Left cardiac atrium (tissue), 4 donors: ENCODE measurements at regions not wholly inside any gene's neighbourhood (a gene's known extent, or its start where the extent isn't known, plus 50 kb on each side); places are given as distances from the start of the nearest gene placed in this dataset.

Experiments
- ATAC-seq, 2 donors: fragments of 200-7000 bp; cut with Tn5 transposase; one replicate each; pipeline ENCODE4 v1.9.1; 2020; ENCODE audit warnings: mild to moderate bottlenecking in 2 of 2, moderate library complexity in 2 of 2
- DNase-seq: peaks from one replicate; pipeline ENCODE4 v3.0.0-alpha.2; 2020
- intact Hi-C, 2 donors: fragments of 100-400 bp; cut with DNase I; formaldehyde crosslinking; loops; one replicate each; pipeline versions ENCODE4 v1.14.1 to v1.15.1; 2022 to 2023
- donor health status: DM: no; HTN: yes; CAD: no.
- donor health status: DM: no; HTN: yes; CAD: no; lungs with severe emphysema.
- donor health status: DM: yes; HTN: yes; CAD: no.
- donor health status: Dilated cardiomyopathy.

GRCh38 chr4:160772668-160773067 lies 1391.1 kb downstream of the FSTL5 start:
- ATAC-seq (no peak), DNase-seq (no peak)
- intact Hi-C loops: no loop called here

DNA sequence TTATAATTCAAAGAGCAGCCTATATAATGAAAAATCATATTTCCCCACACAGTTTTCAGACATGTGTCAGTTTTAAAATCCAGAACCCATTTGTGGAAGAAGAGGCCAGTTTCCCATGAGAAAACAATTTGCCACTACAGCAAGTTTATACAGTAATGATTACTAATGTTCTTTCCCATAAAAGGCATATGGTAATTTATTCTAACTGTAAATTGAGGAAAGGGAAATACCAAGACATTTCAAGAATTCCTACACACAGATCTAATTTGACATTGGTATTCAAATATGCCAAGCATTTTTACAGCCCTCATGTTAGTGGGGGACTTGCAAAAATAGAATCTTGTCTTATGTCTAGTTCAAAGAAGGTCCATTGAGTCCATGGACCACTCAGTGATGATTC lies 1368.6 kb downstream of the FSTL5 start:
- DNase-seq (no peak), ATAC-seq (no peak)
- intact Hi-C loops: no loop called here

- ATAC-seq: no peak
- DNase-seq: no peak
- intact Hi-C loops: no loop called here
These were observed 1355.6 kb downstream of the FSTL5 start for GRCh38 chr4:160808174-160808573.

GRCh38 chr4:160809576-160809975 lies 1354.2 kb downstream of the FSTL5 start:
- no peak for DNase-seq
- ATAC-seq: no peak
- intact Hi-C loops: no loop called here

DNA sequence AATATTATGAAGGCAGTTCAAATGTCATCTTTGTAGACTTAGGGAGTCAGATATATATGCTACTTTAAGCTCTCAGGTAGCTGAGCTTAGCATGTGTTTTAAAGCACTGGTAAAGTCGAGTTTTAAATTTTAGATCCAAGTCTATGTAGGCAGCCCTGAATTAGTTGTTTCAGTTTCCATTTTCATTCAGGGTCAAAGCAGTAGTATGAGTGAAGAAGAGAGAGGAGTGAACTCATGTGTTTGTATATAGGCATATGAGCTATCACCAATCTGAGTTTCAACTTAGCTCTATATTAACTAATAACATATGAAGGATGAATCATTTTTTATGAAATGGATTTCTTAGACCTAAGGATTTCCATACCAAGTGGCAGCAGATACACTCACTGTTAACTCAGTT lies 1353.4 kb downstream of the FSTL5 start:
- DNase-seq: no peak
- ATAC-seq: no peak
- intact Hi-C loops: no loop called here

DNA sequence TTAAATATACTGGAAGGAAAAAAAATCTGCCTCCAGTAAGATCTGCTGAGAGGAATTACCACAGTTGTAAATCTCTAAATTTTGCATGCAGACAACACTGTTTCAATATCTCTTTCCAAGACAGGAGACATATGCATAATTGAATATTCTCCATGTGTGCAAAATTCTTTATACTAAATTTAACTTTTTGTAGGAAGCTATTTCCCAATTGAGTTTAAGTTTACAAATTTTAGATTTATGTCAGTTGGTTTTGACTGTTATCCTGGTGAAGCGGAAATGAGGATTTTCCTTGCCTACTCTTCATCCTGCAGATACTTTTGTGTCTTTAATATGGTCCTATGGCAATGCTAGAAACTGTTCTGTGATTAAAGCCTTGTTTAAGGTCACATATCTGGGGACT lies 1352.9 kb downstream of the FSTL5 start:
- no peak for ATAC-seq
- intact Hi-C loops: no loop called here
- DNase-seq: no peak

DNA sequence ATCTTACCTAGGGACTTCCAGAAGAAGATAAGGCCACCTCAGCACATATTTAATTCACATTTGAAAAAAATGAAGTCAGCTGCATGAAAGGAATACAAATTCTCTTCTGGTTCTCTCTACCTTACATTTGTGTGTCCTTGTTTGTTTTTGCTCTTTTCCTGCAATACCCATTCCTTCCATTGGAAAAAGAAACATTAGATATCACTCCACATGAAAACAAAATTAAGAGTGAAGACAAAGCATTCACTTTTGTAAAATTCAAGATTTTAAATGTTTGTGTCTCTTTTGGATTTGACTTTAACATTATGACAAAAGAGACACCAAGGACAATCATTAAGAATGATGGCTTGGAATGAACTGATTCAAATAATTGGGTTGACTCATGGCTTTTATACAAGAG lies 1351.8 kb downstream of the FSTL5 start:
- intact Hi-C loops: no loop called here
- ATAC-seq (no peak), DNase-seq (no peak)

DNA sequence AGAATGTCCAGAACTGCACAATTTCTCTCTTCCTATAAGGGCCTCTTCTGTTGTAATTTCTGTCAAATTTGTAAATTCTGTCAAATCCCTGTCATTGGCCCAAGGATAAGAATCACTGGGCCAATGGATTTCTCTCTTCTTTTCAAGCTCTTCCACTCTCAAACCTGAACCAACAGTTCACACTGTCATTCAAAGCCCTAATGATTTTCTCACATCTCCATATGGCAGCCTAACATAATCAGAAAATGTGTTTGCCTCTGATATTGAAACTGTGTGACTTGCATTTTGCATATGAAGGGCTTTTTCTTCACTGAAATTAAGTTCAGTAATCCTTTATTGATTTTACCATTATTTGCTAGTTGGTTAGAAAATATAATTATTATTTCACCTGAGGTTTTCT lies 1349.1 kb downstream of the FSTL5 start:
- no peak for DNase-seq
- intact Hi-C loops: no loop called here
- no peak for ATAC-seq

- intact Hi-C loops: no loop called here
- ATAC-seq (no peak), DNase-seq (no peak)
These were observed 1345.2 kb downstream of the FSTL5 start for GRCh38 chr4:160818571-160818970.

DNA sequence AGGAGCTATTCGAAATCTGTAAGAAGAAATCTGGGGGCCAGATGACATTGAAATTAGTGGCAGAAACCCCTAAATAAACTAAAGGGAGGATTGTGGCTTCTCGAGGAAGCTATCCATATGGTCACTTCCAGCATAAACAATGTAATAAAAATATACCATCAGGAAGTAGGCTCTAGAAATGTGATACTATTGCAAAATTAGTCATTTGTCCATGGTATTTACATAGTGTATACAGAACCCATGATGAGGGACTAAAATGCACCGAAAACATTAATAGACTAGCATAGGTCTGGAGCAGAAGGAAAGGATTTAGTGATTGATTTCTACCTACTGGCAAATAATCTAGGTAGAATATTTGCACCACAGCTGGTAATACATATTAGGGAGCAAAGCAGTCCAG lies 1344.0 kb downstream of the FSTL5 start:
- DNase-seq (no peak), ATAC-seq (no peak)
- intact Hi-C loops: no loop called here

DNA sequence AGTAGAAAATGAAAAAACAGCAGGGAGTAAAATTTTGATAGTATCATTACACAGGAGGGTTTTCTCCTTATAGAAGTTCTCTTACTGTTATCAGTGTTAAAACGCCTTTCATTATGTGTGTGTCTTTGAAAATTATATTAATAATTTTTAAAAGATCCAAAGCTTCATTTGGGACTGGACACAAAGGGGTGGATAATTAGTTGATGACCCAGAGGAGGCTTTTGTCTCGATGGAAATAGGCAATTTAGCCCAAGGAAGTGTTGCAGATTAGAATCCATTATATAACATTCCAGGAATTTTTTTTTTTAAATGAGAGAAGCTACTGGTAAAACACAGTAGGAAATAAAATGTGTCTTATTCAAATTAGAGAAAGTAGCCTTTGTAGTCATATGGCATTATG lies 1339.3 kb downstream of the FSTL5 start:
- ATAC-seq (no peak), DNase-seq (no peak)
- intact Hi-C loops: no loop called here

GRCh38 chr4:160825644-160826338 lies 1338.0 kb downstream of the FSTL5 start:
- no peak for DNase-seq
- intact Hi-C loops: no loop called here

DNA sequence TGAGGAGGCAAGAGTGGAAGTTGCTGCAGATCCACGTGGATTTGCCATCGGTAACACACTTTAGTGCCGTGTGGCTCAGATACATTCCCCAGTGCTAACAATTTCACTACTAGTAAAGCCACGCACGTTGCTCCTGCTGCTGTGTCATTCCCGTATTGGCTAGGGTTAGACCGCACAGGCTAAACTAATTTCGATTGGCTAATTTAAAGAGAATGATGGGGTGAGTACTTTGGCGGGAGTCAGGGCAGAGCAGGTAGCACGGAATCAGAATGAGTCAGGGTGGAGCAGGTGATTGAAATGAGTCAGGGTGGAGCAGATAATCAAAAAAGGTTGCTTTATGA lies 1337.5 kb downstream of the FSTL5 start:
- DNase-seq (no peak), ATAC-seq (no peak)
- intact Hi-C loops: no loop called here

More at GRCh38 chr4:160825644-160826338, 1338.0 kb downstream of the FSTL5 start:
- no peak for ATAC-seq

DNA sequence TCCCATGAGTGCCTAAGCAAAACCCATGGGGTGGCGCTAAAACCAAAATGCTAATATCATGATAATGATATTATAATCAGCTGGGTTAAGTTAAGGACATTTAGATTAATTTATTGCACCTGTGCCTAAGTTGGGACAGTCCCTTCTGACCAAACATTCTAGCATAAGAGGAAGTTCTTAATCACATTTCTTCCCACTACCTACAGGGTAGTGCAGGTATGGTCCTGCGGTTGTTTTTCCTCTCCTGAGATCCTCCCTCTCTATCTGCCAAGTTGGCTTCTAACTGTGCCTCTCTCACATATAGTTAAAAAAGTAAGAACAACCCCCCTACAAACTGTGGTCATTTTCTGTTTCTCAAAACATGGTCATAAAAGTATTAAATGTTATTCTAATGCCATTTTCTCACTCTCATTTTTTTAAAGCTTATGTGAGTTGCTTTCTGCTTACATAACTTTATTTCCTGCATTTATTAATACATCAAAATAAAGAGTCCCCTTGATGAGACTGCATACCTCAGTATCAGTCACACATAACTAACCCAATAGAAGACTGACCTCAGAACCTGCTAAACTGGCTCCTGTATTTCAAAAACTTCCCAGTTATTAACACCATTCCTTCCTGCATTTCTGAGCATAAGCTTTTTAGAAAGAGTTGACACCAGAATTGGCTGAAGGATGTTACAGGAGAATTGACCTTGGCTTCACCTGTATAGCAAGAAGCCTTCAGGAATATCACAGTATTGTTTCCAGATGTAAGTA lies 1332.5 kb downstream of the FSTL5 start:
- no peak for ATAC-seq
- intact Hi-C loops: no loop called here
- no peak for DNase-seq

DNA sequence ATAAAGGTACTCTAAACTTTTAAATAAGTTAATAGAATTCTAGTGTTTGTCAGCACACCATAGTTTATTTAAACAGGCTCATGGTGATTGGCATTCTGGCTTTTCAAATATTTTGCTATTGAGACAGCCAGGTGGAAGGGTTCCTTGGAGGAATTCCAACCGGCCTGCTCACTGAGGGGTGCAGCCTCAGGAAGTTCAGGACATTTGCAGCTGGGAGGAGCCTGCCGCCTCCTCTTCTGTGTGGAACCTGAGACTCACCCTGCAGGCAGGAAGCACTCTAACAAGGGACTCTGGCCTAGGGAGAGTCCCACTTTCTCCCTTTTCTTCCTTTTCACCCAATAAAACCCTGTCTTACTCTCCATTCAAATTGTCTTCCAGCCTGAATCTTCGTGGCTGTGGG lies 1328.0 kb downstream of the FSTL5 start:
- no peak for ATAC-seq
- intact Hi-C loops: no loop called here
- DNase-seq: no peak

DNA sequence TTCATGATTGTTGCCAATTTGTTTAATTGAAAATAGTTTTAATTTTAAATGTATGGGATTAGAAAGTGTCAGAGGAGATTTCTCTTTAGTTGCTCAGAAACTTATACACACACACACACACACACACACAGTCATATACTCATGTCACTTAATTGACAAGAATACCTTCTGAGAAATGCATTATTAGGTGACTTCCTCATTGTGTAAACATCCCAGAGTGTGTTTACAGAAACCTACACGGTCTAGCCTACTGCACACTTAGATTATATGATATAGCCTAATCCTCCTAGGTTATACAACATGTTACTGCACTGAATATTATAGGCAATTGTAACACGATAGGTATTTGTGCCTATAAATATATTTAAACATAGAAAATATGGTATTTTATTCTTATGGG lies 1327.4 kb downstream of the FSTL5 start:
- DNase-seq: no peak
- ATAC-seq: no peak
- intact Hi-C loops: no loop called here

- ATAC-seq: no peak
- intact Hi-C loops: no loop called here
These were observed 1317.7 kb downstream of the FSTL5 start for GRCh38 chr4:160846121-160846520.

DNA sequence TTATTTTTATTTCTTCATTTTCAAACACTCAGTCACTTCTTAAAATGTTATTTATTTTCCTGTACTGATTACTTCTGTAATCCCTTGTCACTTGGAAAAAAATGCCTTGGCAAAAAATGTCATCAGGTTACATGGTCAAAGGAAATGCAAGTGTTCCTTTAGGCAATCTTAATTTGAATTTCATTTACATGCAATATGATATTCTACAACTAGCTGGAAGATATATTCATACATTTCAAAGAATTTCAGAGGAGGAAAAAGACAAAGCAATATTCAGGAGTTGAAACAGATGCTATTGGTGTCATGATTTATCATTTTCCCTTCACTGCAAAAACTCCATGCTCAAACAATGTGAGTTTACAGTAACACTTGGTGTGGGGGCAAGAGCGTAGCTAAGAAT lies 1316.6 kb downstream of the FSTL5 start:
- DNase-seq (no peak), ATAC-seq (no peak)
- intact Hi-C loops: no loop called here

More at GRCh38 chr4:160846121-160846520, 1317.7 kb downstream of the FSTL5 start:
- no peak for DNase-seq

DNA sequence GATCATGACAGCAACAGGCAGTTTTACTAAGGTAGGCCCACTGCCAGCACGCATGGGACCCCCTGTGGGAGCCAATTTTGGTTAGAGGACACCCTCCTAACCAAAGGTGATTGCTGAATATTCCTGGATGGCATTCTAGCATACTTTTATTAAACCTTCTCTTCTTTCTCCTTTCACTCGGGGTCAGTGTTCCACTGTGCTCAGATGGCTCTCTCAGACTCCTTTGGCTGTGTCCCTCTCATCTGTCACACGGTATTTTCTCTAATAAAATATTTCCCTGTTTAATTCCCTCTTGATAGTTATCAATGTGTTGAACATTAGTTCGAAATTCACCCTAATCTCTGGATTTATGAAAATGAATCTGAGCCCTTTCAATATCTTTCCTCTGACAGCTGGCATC lies 1315.3 kb downstream of the FSTL5 start:
- no peak for ATAC-seq
- intact Hi-C loops: no loop called here
- DNase-seq: no peak

GRCh38 chr4:160848901-160849760 lies 1314.7 kb downstream of the FSTL5 start:
- intact Hi-C loops: no loop called here
- DNase-seq: no peak
- no peak for ATAC-seq
